SH-SY5Y (cell line): ENCODE measurements at regions not wholly inside any gene's neighbourhood (a gene's known extent, or its start where the extent isn't known, plus 50 kb on each side); places are given as distances from the start of the nearest gene placed in this dataset.

Experiments
- GATA2 ChIP-seq: IDR thresholded peaks from 2 replicates; pipeline ENCODE4 v1.6.1; 2011; ENCODE audit warnings: mild to moderate bottlenecking, low read depth, low read length
- GATA3 ChIP-seq: IDR thresholded peaks from 2 replicates; pipeline ENCODE4 v1.6.1; 2011; ENCODE audit warnings: low read depth, mild to moderate bottlenecking, low read length, moderate library complexity

DNA sequence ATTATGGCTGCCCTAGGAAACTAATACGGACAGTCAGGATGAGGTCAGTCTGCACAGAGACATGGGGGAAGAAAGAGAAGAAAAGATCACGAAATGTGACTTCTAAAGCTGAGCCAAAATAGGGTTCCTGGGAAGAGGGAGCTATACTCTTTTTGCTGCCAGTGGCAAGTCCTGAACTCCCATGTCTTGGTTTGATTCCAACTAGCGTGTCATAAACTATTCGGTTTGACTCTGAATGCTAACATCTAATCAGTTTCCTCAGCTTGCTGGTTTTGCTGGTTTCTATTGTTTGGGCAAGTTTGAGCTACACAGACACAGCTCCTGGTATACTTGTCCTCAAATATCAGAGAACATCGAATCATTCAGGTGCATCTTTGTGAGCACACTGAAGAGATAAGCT, 80.5 kb upstream of the CYP1B1 start:
- TF ChIP-seq GATA2, result no peak
- no peak for TF ChIP-seq GATA3
